Stomach (tissue), 8 donors: ENCODE measurements at regions not wholly inside any gene's neighbourhood (a gene's known extent, or its start where the extent isn't known, plus 50 kb on each side); places are given as distances from the start of the nearest gene placed in this dataset.

Experiments
- DNase-seq, 2 donors: peaks; one replicate each; pipeline versions ENCODE4 v3.0.0 to v3.0.0-alpha.2; 2013 to 2019
- H3K27ac ChIP-seq, 5 donors: fragments of 200-600 bp in 4 of 5; sonication (generic) in 4 of 5; one replicate each; pipeline ENCODE4 v1.5.1; 2013 to 2019; ENCODE audit warnings: mild to moderate bottlenecking in 1 of 5, moderate library complexity in 1 of 5
- H3K27me3 ChIP-seq, 3 donors: fragments of 200-600 bp; sonication (generic); one replicate each; pipeline ENCODE4 v1.5.1; 2017 to 2019; ENCODE audit warnings: mixed run types in 1 of 3
- H3K36me3 ChIP-seq, 4 donors: fragments of 200-600 bp; sonication (generic); 1 replicate in 3 of 4; 2 replicates in 1 of 4; pipeline ENCODE4 v1.5.1; 2016 to 2019
- H3K4me1 ChIP-seq, 4 donors: fragments of 200-600 bp; sonication (generic); one replicate each; pipeline ENCODE4 v1.5.1; 2016 to 2019
- H3K4me3 ChIP-seq, 4 donors: fragments of 200-600 bp; sonication (generic) in 3 of 4; one replicate each; pipeline ENCODE4 v1.5.1; 2016 to 2019; ENCODE audit warnings: mild to moderate bottlenecking in 1 of 4
- H3K9me3 ChIP-seq, 4 donors: fragments of 200-600 bp; sonication (generic); one replicate each; pipeline ENCODE4 v1.5.1; 2016 to 2019
- CTCF ChIP-seq, 7 experiments: fragments of 450-650 bp in 4 of 7; fragments of 200-600 bp in 3 of 7; sonication (generic) in 3 of 7; IDR thresholded peaks; one replicate each; pipeline ENCODE4 v1.5.1; 2016 to 2019; ENCODE audit warnings: antibody characterized with exemption in 7 of 7, control low read depth in 2 of 7, mild to moderate bottlenecking in 1 of 7
- EP300 ChIP-seq: sonication (generic); formaldehyde crosslinking; IDR thresholded peaks from one replicate; pipeline ENCODE4 v1.6.1; 2017; ENCODE audit warnings: antibody characterized with exemption
- POLR2A ChIP-seq, 4 donors: fragments of 450-650 bp; IDR thresholded peaks; one replicate each; pipeline ENCODE4 v1.6.1; 2016; ENCODE audit warnings: antibody characterized with exemption in 4 of 4, control low read depth in 2 of 4, mild to moderate bottlenecking in 1 of 4, moderate library complexity in 1 of 4
- POLR2AphosphoS5 ChIP-seq, 3 donors: sonication (generic); formaldehyde crosslinking; IDR thresholded peaks; one replicate each; pipeline ENCODE4 v1.6.1; 2016; ENCODE audit warnings: antibody characterized with exemption in 3 of 3
- whole genome bisulfite sequencing, 5 donors: extraction: QIAGEN DNeasy Blood & Tissue Kit in 3 of 5; methylation state at CpG; one replicate each; pipeline versions ENCODE4 v1.1.5 to v1.1.7; 2013 to 2018; 5-methylcytosine and 5-hydroxymethylcytosine counted together
- intact Hi-C: fragments of 100-400 bp; cut with DNase I; formaldehyde crosslinking; loops from one replicate; pipeline ENCODE4 v1.15.1; 2023; ENCODE audit warnings: low total_unique reads
- small RNA-seq, 4 donors: library from RNA; depleted of rRNA; stranded (forward); fragments of <200 nt; gene quantifications; one replicate each; pipeline ENCODE3, GENCODE V24; 2016
- donor health status: healthy with polysubstance abuse.
- donor health status: Bipolar disorder and iron deficiency.
- donor health status: healthy.

- H3K4me1 ChIP-seq: peaks cover 0 to 14% (median 5%) of the 10 kb centered on the region in 4 donors
- no peak for DNase-seq
- TF ChIP-seq POLR2A (IDR thresholded peaks at IDR 0.05): no peak
- no peak for TF ChIP-seq POLR2AphosphoS5 (IDR thresholded peaks at IDR 0.05)
- TF ChIP-seq EP300: no peak
- TF ChIP-seq CTCF (IDR thresholded peaks at IDR 0.05): no peak
- H3K9me3 ChIP-seq: no peaks in the 10 kb centered on the region
- H3K36me3 ChIP-seq: no peaks in the 10 kb centered on the region
- intact Hi-C loops: no loop called here
- H3K27me3 ChIP-seq: no peaks in the 10 kb centered on the region
- no peak overlapping the region for H3K27ac ChIP-seq
- no peak overlapping the region for H3K4me3 ChIP-seq
Measured at GRCh38 chr12:79988368-79988767, 53.5 kb upstream of the PPP1R12A start.

GRCh38 chr12:79987731-79988130, 52.8 kb upstream of the PPP1R12A start:
- Histone ChIP-seq H3K36me3 (no peaks in the 10 kb centered on the region), H3K27ac (no peak overlapping the region), H3K27me3 (no peaks in the 10 kb centered on the region), H3K4me1 (peaks cover 0 to 16% (median 5%) of the 10 kb centered on the region in 4 donors), H3K4me3 (no peak overlapping the region), H3K9me3 (no peaks in the 10 kb centered on the region)
- intact Hi-C loops: no loop called here
- TF ChIP-seq EP300 (no peak), CTCF (IDR thresholded peaks at IDR 0.05) (no peak), POLR2AphosphoS5 (IDR thresholded peaks at IDR 0.05) (no peak), POLR2A (IDR thresholded peaks at IDR 0.05) (no peak)
- 87 to 95% (median 90%) methylated on average over 2 of the region's 2 CpGs for WGBS, 5 donors
- DNase-seq: no peak

Small RNAs in the stretch of these regions (small RNA-seq; reads per million reads assigned to genes)
- 0 reads per million in 4 donors for gene SNRPGP20
